DND-41 (cell line): ENCODE measurements at regions not wholly inside any gene's neighbourhood (a gene's known extent, or its start where the extent isn't known, plus 50 kb on each side); places are given as distances from the start of the nearest gene placed in this dataset.

ENCODE experiments used
- EZH2 ChIP-seq: IDR thresholded peaks from 3 replicates; pipeline ENCODE4 v1.6.1; 2012; ENCODE audit warnings: borderline replicate concordance, low read depth, mild to moderate bottlenecking, moderate library complexity, low read length, inconsistent platforms; ENCODE audit not compliant: severe bottlenecking
- TF ChIP-seq, protein P1 (sequence below): IDR thresholded peaks from 2 replicates; pipeline ENCODE4 v1.5.1; 2012; ENCODE audit warnings: borderline replicate concordance, low read length, moderate library complexity, mild to moderate bottlenecking; ENCODE audit not compliant: poor library complexity, severe bottlenecking; ENCODE audit errors: extremely low read depth

- TF ChIP-seq, protein P1, sequence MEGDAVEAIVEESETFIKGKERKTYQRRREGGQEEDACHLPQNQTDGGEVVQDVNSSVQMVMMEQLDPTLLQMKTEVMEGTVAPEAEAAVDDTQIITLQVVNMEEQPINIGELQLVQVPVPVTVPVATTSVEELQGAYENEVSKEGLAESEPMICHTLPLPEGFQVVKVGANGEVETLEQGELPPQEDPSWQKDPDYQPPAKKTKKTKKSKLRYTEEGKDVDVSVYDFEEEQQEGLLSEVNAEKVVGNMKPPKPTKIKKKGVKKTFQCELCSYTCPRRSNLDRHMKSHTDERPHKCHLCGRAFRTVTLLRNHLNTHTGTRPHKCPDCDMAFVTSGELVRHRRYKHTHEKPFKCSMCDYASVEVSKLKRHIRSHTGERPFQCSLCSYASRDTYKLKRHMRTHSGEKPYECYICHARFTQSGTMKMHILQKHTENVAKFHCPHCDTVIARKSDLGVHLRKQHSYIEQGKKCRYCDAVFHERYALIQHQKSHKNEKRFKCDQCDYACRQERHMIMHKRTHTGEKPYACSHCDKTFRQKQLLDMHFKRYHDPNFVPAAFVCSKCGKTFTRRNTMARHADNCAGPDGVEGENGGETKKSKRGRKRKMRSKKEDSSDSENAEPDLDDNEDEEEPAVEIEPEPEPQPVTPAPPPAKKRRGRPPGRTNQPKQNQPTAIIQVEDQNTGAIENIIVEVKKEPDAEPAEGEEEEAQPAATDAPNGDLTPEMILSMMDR = no peak
- TF ChIP-seq EZH2 = no peak
These were observed 307.2 kb upstream of the DLGAP1 start for GRCh38 chr18:4762330-4762729.
